ENCODE measurements at regions not wholly inside any gene's neighbourhood (a gene's known extent, or its start where the extent isn't known, plus 50 kb on each side); places are given as distances from the start of the nearest gene placed in this dataset.
"Not testable (repeated sequence)": the region's sequence is repeated elsewhere in the genome, so short reads cannot be mapped to it uniquely, and the experiment has no call there.

DNA sequence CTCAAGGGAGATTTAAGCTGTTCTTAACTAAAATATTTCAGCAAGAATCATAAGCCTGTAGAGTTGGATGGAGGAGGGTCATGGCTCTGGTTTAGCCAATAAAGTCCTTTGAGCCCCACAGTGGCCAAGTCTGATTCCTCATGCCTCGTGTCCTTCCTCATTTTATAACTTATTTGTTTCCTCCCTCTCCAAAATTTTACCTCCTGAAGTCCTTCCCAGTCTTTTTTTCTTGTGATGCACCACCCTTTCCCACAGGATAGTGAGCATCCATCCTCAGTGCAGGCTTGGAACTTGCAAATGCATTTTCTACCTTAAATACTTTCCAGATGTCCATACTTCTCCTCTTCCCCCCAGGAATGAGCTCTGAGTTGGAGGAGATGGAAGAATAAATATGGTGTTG is 162.7 kb upstream of the AGTR1 start:
- Mint-ChIP-seq H3K4me3 (no peak overlapping the region), H3K9me3 (peaks cover 9% of the 10 kb centered on the region), H3K27ac (no peak overlapping the region), H3K27me3 (no peaks in the 10 kb centered on the region), H3K4me1 (ENCODE audit: low read depth) (no peaks in the 10 kb centered on the region), H3K36me3 (ENCODE audit: low read depth) (no peaks in the 10 kb centered on the region)
- no peak for DNase-seq

DNA sequence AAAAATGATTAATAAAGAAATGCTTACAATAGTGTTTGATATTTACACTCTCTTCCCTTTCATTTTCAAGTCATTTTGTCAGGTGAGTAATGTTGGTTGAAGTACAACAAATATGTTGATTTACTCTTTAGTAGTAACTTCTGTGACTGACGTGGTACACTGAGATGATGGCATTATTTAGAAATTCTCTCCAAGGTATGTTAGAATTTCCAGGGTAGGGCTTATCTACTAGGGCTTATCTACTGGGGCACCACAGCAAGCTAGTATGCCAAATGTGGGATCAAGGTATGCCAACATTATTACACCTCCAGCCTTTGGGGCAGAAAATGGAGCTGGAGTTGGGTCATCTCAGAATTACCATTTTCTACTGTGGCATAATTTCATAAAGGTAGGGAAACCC is 157.4 kb upstream of the AGTR1 start:
- Mint-ChIP-seq H3K4me1 (ENCODE audit: low read depth) (no peaks in the 10 kb centered on the region), H3K4me3 (no peak overlapping the region), H3K27me3 (no peaks in the 10 kb centered on the region), H3K9me3 (peaks cover 5% of the 10 kb centered on the region), H3K27ac (no peak overlapping the region), H3K36me3 (ENCODE audit: low read depth) (no peaks in the 10 kb centered on the region)
- no peak for DNase-seq

DNA sequence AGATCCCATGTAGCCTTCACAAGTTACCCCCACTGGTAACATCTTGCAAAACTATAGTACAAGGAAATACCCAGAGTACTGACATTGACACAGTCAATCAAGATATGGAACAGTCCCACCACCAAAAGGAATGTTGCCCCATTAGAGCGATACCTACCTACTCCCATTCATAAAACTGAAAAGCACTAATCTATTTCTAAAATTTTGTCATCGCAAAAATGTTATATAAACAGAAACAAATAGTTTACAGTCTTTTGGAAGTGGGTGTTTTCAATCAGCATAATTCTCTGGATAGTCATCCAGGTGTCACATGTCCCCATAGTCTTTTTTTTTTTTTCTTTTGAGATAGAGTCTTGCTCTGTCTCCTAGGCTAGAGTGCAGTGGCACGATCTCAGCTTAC is 156.9 kb upstream of the AGTR1 start:
- Mint-ChIP-seq H3K36me3 (ENCODE audit: low read depth) (no peaks in the 10 kb centered on the region), H3K9me3 (peaks cover 5% of the 10 kb centered on the region), H3K27ac (no peak overlapping the region), H3K4me1 (ENCODE audit: low read depth) (no peaks in the 10 kb centered on the region), H3K27me3 (no peaks in the 10 kb centered on the region), H3K4me3 (no peak overlapping the region)
- no peak for DNase-seq

DNA sequence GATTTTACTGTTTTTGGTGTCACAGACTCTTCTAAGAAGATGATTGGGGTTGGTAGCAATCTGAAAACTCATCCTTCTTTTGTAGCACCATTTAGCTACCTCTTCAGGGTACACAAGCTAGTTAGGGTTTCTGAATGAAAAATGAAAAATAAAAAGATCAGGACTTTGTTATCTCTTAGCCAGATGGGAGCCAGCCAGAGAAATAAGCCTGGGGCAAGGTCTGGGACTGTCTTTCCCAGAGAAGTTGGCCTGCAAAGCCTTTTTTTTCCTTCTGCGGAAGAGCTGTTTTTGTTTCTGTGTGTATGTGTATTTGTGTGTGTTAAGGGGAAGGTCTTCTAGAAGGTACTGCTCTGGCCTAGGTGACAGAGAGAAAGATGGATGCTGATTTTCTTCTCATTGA is 150.7 kb upstream of the AGTR1 start:
- no peak overlapping the region for H3K4me3 Mint-ChIP-seq

DNA sequence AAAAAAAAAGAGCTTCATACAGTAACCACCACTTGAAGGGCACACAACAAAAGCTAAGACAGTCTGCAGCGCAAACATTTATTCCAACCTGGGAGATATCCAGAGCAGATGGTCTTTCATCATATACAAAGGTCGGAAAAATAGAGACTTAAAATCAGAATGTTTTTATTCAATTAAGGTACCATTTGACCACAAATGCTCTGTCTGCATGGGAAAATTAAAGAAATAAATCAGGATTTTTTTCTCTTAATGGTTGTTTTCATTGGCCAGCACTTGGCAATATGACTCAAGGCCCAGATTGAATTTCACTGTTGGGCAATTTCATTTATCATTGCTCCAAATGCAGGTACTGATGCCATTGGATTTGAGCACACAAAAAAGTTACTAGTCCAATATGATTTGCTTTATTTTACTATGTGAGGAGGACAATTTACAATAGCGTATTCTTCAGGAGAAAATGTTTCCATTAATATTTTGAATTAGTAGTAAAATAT is 145.9 kb upstream of the AGTR1 start:
- Mint-ChIP-seq H3K4me3 (no peak overlapping the region), H3K27me3 (no peaks in the 10 kb centered on the region), H3K9me3 (peaks cover 9% of the 10 kb centered on the region), H3K36me3 (ENCODE audit: low read depth) (no peaks in the 10 kb centered on the region), H3K27ac (no peak overlapping the region), H3K4me1 (ENCODE audit: low read depth) (no peaks in the 10 kb centered on the region)
- DNase-seq, result no peak

More for the DNA sequence above, 150.7 kb upstream of the AGTR1 start:
- no peaks in the 10 kb centered on the region for H3K4me1 Mint-ChIP-seq (ENCODE audit: low read depth)
- no peak for DNase-seq
- no peak overlapping the region for H3K27ac Mint-ChIP-seq
- no peaks in the 10 kb centered on the region for H3K36me3 Mint-ChIP-seq (ENCODE audit: low read depth)
- H3K9me3 Mint-ChIP-seq, result peaks cover 4% of the 10 kb centered on the region
- H3K27me3 Mint-ChIP-seq, result no peaks in the 10 kb centered on the region

DNA sequence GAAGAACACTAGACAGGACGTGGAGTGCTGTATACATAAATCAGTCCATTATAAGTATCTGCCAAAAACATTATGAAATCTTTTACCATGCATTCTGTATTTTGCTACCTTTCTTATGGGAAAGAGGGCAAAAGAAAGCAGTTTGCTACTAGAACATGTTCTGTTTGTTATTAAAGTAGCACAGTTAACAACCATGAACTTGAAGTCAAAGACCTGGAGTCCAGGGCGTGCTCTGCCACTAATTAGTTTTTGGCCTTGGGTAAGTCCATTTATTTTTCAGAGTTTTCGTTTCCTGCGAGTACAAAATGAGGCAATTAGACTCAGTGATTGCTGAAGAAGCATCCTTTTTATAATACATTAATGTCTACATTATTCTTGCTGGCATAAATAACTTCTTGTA is 143.3 kb upstream of the AGTR1 start:
- H3K4me3 Mint-ChIP-seq, result no peak overlapping the region
- no peak for DNase-seq
- H3K9me3 Mint-ChIP-seq, result peaks cover 14% of the 10 kb centered on the region
- no peaks in the 10 kb centered on the region for H3K27me3 Mint-ChIP-seq
- no peaks in the 10 kb centered on the region for H3K36me3 Mint-ChIP-seq (ENCODE audit: low read depth)
- no peaks in the 10 kb centered on the region for H3K4me1 Mint-ChIP-seq (ENCODE audit: low read depth)
- H3K27ac Mint-ChIP-seq, result no peak overlapping the region

DNA sequence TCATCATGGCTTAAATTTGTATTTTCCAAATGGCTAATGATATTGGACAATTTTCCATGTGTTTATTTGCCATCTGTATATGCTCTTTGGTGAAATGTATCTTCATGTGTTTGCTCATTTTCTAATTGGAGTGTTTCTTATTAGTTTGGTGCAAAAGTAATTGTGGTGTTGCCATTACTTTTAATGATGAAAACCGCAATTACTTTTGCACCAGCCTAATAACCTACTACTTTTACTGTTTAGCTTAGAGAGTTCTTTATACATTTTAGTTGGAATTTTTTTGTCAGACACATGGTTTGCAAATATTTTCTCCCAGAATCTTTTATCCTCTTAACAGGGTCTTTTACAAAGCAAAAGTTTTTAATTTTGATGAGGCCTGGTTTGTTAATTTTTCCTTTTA is 141.0 kb upstream of the AGTR1 start:
- H3K27me3 Mint-ChIP-seq, result no peaks in the 10 kb centered on the region
- H3K4me3 Mint-ChIP-seq, result no peak overlapping the region
- no peak overlapping the region for H3K27ac Mint-ChIP-seq
- no peaks in the 10 kb centered on the region for H3K4me1 Mint-ChIP-seq (ENCODE audit: low read depth)
- no peak for DNase-seq
- peaks cover 20% of the 10 kb centered on the region for H3K9me3 Mint-ChIP-seq
- no peaks in the 10 kb centered on the region for H3K36me3 Mint-ChIP-seq (ENCODE audit: low read depth)

DNA sequence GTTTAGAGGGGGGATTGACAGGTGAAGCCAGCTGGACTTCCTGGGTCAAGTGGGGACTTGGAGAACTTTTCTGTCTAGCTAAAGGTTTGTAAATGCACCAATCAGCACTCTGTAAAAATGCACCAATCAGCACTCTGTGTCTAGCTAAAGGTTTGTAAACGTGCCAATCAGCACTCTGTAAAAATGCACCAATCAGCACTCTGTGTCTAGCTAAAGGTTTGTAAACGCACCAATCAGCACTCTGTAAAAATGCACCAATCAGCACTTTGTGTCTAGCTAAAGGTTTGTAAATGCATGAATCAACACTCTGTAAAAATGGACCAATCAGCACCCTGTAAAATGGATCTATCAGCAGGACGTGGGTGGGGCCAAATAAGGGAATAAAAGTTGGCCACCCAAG is 120.1 kb upstream of the AGTR1 start:
- H3K4me1 Mint-ChIP-seq (ENCODE audit: low read depth); H3K9me3 Mint-ChIP-seq; H3K27me3 Mint-ChIP-seq; H3K27ac Mint-ChIP-seq; DNase-seq; H3K36me3 Mint-ChIP-seq (ENCODE audit: low read depth); H3K4me3 Mint-ChIP-seq: not testable (repeated sequence)

DNA sequence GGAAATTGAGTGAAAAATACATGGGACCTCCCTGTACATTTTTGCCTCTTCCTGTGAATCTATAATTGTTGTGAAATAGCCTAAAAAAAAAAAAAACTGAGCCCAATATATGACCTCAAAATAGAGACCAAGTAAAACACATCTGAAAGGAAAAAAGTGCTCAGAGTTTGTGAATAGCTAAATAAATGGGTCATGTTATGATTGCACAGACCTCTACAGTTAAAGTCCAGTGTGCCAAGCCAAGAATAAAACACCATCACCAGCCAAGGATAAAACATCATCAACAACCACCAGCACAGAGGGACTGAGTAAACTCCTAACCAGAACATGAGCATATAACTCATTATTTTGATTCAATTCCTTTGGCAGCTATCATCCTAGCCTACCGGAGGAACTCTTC is 115.6 kb upstream of the AGTR1 start:
- no peak for DNase-seq
- no peaks in the 10 kb centered on the region for H3K4me1 Mint-ChIP-seq (ENCODE audit: low read depth)
- no peak overlapping the region for H3K27ac Mint-ChIP-seq
- no peaks in the 10 kb centered on the region for H3K36me3 Mint-ChIP-seq (ENCODE audit: low read depth)
- H3K4me3 Mint-ChIP-seq, result no peak overlapping the region
- no peaks in the 10 kb centered on the region for H3K27me3 Mint-ChIP-seq
- H3K9me3 Mint-ChIP-seq, result peaks cover 10% of the 10 kb centered on the region

DNA sequence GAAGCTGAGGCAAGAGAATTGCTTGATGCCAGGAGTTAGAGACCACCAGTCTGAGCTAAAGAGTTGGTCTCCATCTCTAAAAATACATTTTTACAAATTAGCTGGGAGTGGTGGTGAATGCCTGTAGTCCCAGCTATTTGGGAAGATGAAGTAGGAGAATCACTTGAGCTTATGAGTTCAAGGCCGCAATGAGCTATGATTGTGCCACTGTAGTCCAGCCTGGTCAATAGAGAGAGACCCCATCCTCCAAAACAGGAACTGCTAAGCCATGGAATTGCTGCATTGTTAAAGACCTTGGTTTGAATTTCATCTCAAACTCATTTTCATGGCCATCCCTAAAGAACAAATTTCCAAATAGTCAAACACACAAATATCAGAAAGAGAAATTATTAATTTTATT is 113.9 kb upstream of the AGTR1 start:
- no peak for DNase-seq
- no peak overlapping the region for H3K4me3 Mint-ChIP-seq
- H3K36me3 Mint-ChIP-seq (ENCODE audit: low read depth), result no peaks in the 10 kb centered on the region
- H3K4me1 Mint-ChIP-seq (ENCODE audit: low read depth), result no peaks in the 10 kb centered on the region
- H3K9me3 Mint-ChIP-seq, result peaks cover 6% of the 10 kb centered on the region
- no peaks in the 10 kb centered on the region for H3K27me3 Mint-ChIP-seq
- H3K27ac Mint-ChIP-seq, result no peak overlapping the region

DNA sequence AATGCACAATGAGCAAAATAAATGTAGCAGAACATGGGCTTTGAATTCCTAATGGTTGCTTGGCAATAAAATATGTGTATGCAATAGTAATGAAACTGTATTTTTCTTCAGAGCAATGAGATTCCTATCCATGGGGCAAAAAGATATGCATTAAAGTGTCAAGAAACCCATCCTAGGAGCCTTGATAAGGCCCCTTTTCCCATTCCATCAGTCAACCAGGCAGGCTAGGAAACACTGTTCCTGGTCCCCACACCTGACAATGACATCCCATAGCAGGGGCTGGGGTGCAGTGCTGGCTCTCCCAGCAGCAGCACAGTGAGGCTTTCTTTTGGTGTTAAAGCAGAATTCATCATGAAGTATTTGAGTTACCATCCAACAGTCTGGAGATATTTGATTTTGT is 113.3 kb upstream of the AGTR1 start:
- Mint-ChIP-seq H3K27ac (no peak overlapping the region), H3K4me3 (no peak overlapping the region), H3K36me3 (ENCODE audit: low read depth) (no peaks in the 10 kb centered on the region), H3K9me3 (peaks cover 6% of the 10 kb centered on the region), H3K4me1 (ENCODE audit: low read depth) (no peaks in the 10 kb centered on the region), H3K27me3 (no peaks in the 10 kb centered on the region)
- no peak for DNase-seq

DNA sequence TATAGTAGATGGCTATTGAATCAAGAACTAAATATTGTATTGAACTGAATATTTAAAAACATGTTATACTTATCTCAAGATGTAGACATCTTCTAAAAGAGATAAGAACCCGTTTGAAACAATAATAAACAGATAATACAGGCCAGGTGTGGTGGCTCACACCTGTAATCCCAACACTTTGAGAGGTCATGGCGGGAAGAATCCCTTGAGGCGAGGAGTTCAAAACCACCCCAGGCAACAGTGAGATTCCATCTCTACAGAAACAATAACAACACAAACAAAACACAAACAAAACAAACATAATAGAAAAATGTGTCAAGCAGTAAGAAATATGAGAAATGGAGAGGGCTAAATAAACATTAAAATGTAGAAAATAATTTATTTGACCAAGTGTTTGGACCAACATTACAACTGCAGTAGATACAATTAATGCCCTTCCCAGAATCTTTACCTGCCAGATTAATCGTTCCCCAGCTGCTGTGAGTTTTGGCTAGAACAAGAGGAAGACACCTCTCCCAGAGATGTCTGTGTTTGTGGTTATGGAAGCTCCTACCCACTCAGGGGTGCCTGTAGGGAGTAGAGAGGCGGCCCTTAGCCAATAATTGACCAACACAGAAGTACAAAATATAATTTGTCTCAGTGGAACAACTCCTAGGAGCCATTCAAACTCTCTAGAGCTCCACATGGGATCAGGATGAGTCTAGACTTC is 111.9 kb upstream of the AGTR1 start:
- Mint-ChIP-seq H3K36me3 (ENCODE audit: low read depth) (no peaks in the 10 kb centered on the region), H3K27me3 (no peaks in the 10 kb centered on the region), H3K27ac (no peak overlapping the region), H3K4me1 (ENCODE audit: low read depth) (no peaks in the 10 kb centered on the region), H3K4me3 (no peak overlapping the region), H3K9me3 (peaks cover 6% of the 10 kb centered on the region)
- DNase-seq, result no peak

DNA sequence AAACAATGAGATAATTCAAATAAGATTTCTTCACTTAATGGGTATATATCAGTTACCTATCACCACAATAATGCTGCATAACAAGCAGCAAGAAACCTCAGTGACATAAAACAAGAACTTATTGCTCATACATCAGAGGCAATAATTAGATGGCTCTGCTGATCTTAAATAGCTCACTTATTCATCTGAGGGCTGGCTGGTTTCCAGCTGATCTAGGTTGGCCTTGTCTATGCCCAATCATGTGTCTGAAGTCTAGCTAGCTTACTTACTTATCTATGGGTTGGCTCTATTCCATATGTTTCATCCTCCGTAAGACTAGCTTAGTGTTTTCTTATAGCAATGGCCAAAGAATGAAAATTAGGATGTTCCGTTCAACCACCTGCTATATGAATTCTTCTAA is 109.4 kb upstream of the AGTR1 start:
- no peaks in the 10 kb centered on the region for H3K27me3 Mint-ChIP-seq
- no peaks in the 10 kb centered on the region for H3K4me1 Mint-ChIP-seq (ENCODE audit: low read depth)
- no peaks in the 10 kb centered on the region for H3K36me3 Mint-ChIP-seq (ENCODE audit: low read depth)
- H3K4me3 Mint-ChIP-seq, result no peak overlapping the region
- H3K27ac Mint-ChIP-seq, result no peak overlapping the region
- H3K9me3 Mint-ChIP-seq, result peaks cover 2% of the 10 kb centered on the region
- DNase-seq, result no peak

DNA sequence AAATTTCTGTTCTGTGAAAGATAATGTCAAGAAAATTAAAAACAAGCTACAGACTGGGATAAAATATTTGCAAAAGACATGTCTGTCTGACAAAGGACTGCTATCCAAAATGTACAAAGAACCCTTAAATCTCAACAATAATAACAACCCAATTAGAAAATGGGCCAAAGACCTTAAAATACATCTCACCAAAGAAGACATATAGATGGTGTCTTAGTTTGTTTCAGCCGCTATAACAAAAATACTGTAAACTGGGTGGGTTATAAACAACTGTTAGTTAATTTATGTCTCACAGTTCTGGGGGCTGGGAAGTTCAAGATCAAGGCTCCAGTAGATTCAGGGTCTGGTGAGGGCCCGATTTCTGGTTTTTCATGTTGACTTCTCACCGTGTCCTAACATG is 106.2 kb upstream of the AGTR1 start:
- Mint-ChIP-seq H3K4me1 (ENCODE audit: low read depth) (no peaks in the 10 kb centered on the region), H3K27me3 (no peaks in the 10 kb centered on the region)

DNA sequence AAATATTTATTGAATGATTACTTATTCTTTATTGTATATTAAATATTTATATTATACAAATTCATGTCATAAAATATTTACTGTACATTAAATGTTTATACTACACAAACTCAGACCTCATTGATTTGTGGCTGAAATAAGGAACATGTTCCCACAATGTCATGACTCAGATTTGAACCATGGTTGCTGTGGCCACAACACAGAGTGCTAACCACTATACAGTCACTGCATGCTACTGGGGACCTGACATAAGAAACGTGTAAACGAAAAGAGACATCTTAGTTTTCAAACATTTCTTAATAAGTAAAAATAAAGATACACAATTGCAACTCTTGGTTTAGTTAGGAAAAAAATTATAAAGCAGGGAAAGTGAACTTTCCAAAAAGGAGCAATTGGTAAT is 99.1 kb upstream of the AGTR1 start:
- Mint-ChIP-seq H3K4me3 (no peak overlapping the region), H3K4me1 (ENCODE audit: low read depth) (no peaks in the 10 kb centered on the region), H3K9me3 (no peaks in the 10 kb centered on the region), H3K27ac (no peak overlapping the region), H3K27me3 (no peaks in the 10 kb centered on the region), H3K36me3 (ENCODE audit: low read depth) (no peaks in the 10 kb centered on the region)
- no peak for DNase-seq

More for the DNA sequence above, 106.2 kb upstream of the AGTR1 start:
- Mint-ChIP-seq H3K4me3 (no peak overlapping the region), H3K9me3 (no peaks in the 10 kb centered on the region), H3K27ac (no peak overlapping the region), H3K36me3 (ENCODE audit: low read depth) (no peaks in the 10 kb centered on the region)
- DNase-seq, result no peak

DNA sequence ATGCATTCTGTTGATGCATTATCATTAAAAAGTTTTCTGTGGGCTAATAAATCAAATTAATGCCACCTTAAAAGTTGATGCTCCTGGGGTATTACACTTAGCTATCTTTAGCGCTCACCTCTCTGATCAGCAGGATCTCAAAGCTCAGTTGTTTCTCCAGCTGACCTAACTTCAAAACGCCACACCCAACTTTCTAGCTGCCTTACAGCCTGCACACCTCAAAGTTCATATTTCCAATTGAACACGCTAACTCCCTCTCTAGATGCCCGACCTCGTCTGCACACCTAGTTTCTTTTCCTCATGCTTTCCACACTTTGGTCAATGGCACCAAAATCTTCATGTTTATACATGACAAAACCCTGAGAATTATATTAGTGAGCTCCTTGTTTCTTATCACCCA is 98.2 kb upstream of the AGTR1 start:
- no peaks in the 10 kb centered on the region for H3K27me3 Mint-ChIP-seq
- no peak overlapping the region for H3K4me3 Mint-ChIP-seq
- H3K27ac Mint-ChIP-seq, result no peak overlapping the region
- no peak for DNase-seq
- no peaks in the 10 kb centered on the region for H3K36me3 Mint-ChIP-seq (ENCODE audit: low read depth)
- H3K4me1 Mint-ChIP-seq (ENCODE audit: low read depth), result no peaks in the 10 kb centered on the region
- no peaks in the 10 kb centered on the region for H3K9me3 Mint-ChIP-seq

All from activated T-cell treated with anti-CD3 and anti-CD28 coated beads, Interleukin-2, amount 50 U/mL, for 24 hours (primary cell).